ENCODE measurements at regions not wholly inside any gene's neighbourhood (a gene's known extent, or its start where the extent isn't known, plus 50 kb on each side); places are given as distances from the start of the nearest gene placed in this dataset.

GRCh38 chr3:23041918-23042696 lies 161.0 kb upstream of the UBE2E2 start:
- ATAC-seq, result no peak
- no peak for TF ChIP-seq BACH2 (CRISPR knock-in tag; IDR thresholded peaks at IDR 0.05; ENCODE audit: borderline replicate concordance)

GRCh38 chr3:23044463-23044862 lies 158.7 kb upstream of the UBE2E2 start:
- ATAC-seq, result no peak
- no peak for TF ChIP-seq ZFP30 (CRISPR knock-in tag; IDR thresholded peaks at IDR 0.05)
- no peak for TF ChIP-seq ZNF70 (CRISPR knock-in tag; IDR thresholded peaks at IDR 0.05)
- TF ChIP-seq CSDC2 (CRISPR knock-in tag; IDR thresholded peaks at IDR 0.05), result no peak
- TF ChIP-seq TSHZ2 (CRISPR knock-in tag; IDR thresholded peaks at IDR 0.05), result no peak

GRCh38 chr3:23046536-23046935 lies 156.6 kb upstream of the UBE2E2 start:
- no peak for TF ChIP-seq ZFP3 (CRISPR knock-in tag; IDR thresholded peaks at IDR 0.05)
- no peak for TF ChIP-seq SNAI2 (CRISPR knock-in tag; IDR thresholded peaks at IDR 0.05)
- TF ChIP-seq BACH2 (CRISPR knock-in tag; IDR thresholded peaks at IDR 0.05; ENCODE audit: borderline replicate concordance), result no peak
- TF ChIP-seq ZNF565 (CRISPR knock-in tag; conservative IDR thresholded peaks at IDR 0.05; ENCODE audit: low read depth), result no peak
- no peak for TF ChIP-seq PATZ1 (CRISPR knock-in tag; IDR thresholded peaks at IDR 0.05; ENCODE audit: borderline replicate concordance)
- no peak for TF ChIP-seq POU6F1 (CRISPR knock-in tag; IDR thresholded peaks at IDR 0.05; ENCODE audit: borderline replicate concordance, low read depth)
- no peak for TF ChIP-seq RARB (CRISPR knock-in tag; IDR thresholded peaks at IDR 0.05)
- TF ChIP-seq ZFP30 (CRISPR knock-in tag; IDR thresholded peaks at IDR 0.05), result no peak
- TF ChIP-seq ZC3H10 (CRISPR knock-in tag; IDR thresholded peaks at IDR 0.05), result no peak
- no peak for ATAC-seq

GRCh38 chr3:23051240-23052140 lies 151.6 kb upstream of the UBE2E2 start:
- no peak for ATAC-seq
- TF ChIP-seq GLIS3 (CRISPR knock-in tag; IDR thresholded peaks at IDR 0.05), result no peak
- no peak for TF ChIP-seq TSHZ2 (CRISPR knock-in tag; IDR thresholded peaks at IDR 0.05)
- TF ChIP-seq ESRRG (CRISPR knock-in tag; IDR thresholded peaks at IDR 0.05), result no peak
- no peak for TF ChIP-seq ISL1 (CRISPR knock-in tag; IDR thresholded peaks at IDR 0.05)
- no peak for TF ChIP-seq TCF4 (CRISPR knock-in tag; IDR thresholded peaks at IDR 0.05; ENCODE audit: borderline replicate concordance)
- no peak for TF ChIP-seq RARB (CRISPR knock-in tag; IDR thresholded peaks at IDR 0.05)
- TF ChIP-seq SNAI2 (CRISPR knock-in tag; IDR thresholded peaks at IDR 0.05), result no peak
- no peak for TF ChIP-seq CSDC2 (CRISPR knock-in tag; IDR thresholded peaks at IDR 0.05)
- TF ChIP-seq ZNF70 (CRISPR knock-in tag; IDR thresholded peaks at IDR 0.05), result no peak
- no peak for TF ChIP-seq ZFP30 (CRISPR knock-in tag; IDR thresholded peaks at IDR 0.05)
- no peak for TF ChIP-seq ZNF8 (CRISPR knock-in tag; IDR thresholded peaks at IDR 0.05)
- TF ChIP-seq ZFP3 (CRISPR knock-in tag; IDR thresholded peaks at IDR 0.05), result no peak
- no peak for TF ChIP-seq TOX (CRISPR knock-in tag; IDR thresholded peaks at IDR 0.05; ENCODE audit: borderline replicate concordance)
- TF ChIP-seq CSRNP3 (CRISPR knock-in tag; IDR thresholded peaks at IDR 0.05), result no peak

Measured in SK-N-SH treated with all-trans-retinoic acid at 6 μM for 48 hours (cell line).